ENCODE measurements at regions not wholly inside any gene's neighbourhood (a gene's known extent, or its start where the extent isn't known, plus 50 kb on each side); places are given as distances from the start of the nearest gene placed in this dataset.

DNA sequence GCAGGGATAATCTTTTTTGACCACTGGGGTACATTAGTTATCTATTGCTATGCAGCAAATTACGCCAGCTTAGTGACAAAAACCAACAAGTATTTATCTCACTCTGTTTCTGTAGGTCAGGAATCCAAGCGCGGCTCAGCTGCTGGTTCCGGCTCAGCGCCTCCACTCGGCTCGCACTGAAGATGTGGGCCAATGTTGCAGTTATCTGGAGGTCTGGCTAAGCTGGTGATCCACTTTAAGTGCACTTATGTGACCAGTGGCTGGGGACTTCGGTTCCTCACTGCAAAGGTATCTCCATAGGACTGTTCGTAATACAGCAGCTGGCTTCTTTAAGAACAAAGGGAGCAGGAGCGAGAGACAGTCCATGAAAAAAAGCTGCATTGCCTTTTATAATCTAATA is 591.9 kb downstream of the TMEM182 start:
- DNase-seq (ENCODE audit: low read depth): no peak
- no peak overlapping the region for H3K4me3 ChIP-seq (ENCODE audit: low read depth, low read length)
- H3K36me3 ChIP-seq (ENCODE audit: control insufficient read depth, insufficient read depth, low read length): no peaks in the 10 kb centered on the region
- TF ChIP-seq, protein P1, sequence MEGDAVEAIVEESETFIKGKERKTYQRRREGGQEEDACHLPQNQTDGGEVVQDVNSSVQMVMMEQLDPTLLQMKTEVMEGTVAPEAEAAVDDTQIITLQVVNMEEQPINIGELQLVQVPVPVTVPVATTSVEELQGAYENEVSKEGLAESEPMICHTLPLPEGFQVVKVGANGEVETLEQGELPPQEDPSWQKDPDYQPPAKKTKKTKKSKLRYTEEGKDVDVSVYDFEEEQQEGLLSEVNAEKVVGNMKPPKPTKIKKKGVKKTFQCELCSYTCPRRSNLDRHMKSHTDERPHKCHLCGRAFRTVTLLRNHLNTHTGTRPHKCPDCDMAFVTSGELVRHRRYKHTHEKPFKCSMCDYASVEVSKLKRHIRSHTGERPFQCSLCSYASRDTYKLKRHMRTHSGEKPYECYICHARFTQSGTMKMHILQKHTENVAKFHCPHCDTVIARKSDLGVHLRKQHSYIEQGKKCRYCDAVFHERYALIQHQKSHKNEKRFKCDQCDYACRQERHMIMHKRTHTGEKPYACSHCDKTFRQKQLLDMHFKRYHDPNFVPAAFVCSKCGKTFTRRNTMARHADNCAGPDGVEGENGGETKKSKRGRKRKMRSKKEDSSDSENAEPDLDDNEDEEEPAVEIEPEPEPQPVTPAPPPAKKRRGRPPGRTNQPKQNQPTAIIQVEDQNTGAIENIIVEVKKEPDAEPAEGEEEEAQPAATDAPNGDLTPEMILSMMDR (IDR thresholded peaks at IDR 0.05; ENCODE audit: insufficient read depth, low read length, severe bottlenecking): no peak
- no peak for FAIRE-seq
- no peaks in the 10 kb centered on the region for H3K27me3 ChIP-seq (ENCODE audit: control insufficient read depth, insufficient read depth, low read length)

- H3K4me3 ChIP-seq (ENCODE audit: low read depth, low read length): no peak overlapping the region
- no peak for FAIRE-seq
- TF ChIP-seq, protein P1 (IDR thresholded peaks at IDR 0.05; ENCODE audit: insufficient read depth, low read length, severe bottlenecking): no peak
- no peaks in the 10 kb centered on the region for H3K27me3 ChIP-seq (ENCODE audit: control insufficient read depth, insufficient read depth, low read length)
- no peak for DNase-seq (ENCODE audit: low read depth)
- H3K36me3 ChIP-seq (ENCODE audit: control insufficient read depth, insufficient read depth, low read length): no peaks in the 10 kb centered on the region
Observed at GRCh38 chr2:103355287-103355686, 593.5 kb downstream of the TMEM182 start.

DNA sequence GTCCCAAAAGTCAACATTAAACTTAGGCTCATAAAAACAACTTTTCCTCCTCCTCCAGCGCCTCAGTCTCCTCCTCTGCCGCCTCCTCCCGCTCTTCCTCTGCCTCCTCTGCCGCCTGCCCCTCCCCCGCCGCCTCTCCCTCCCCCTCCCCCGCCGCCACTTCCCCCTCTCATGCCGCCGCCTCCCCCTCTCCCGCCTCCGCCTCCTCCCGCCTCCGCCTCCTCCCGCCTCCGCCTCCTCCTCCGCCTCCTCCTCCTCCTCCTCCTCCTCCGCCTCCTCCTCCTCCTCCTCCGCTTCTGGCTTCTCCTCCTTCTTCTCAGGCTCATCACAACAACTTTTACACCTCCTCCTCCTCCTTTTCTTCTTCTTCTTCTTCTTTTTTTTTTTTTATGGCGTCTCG is 599.9 kb downstream of the TMEM182 start:
- DNase-seq (ENCODE audit: low read depth): no peak
- TF ChIP-seq, protein P1 (IDR thresholded peaks at IDR 0.05; ENCODE audit: insufficient read depth, low read length, severe bottlenecking): no peak
- Histone ChIP-seq H3K36me3 (ENCODE audit: control insufficient read depth, insufficient read depth, low read length) (no peaks in the 10 kb centered on the region), H3K4me3 (ENCODE audit: low read depth, low read length) (no peak overlapping the region), H3K27me3 (ENCODE audit: control insufficient read depth, insufficient read depth, low read length) (no peaks in the 10 kb centered on the region)
- no peak for FAIRE-seq

GRCh38 chr2:103363639-103364038 is 601.8 kb downstream of the TMEM182 start:
- Histone ChIP-seq H3K36me3 (ENCODE audit: control insufficient read depth, insufficient read depth, low read length) (no peaks in the 10 kb centered on the region), H3K4me3 (ENCODE audit: low read depth, low read length) (no peak overlapping the region), H3K27me3 (ENCODE audit: control insufficient read depth, insufficient read depth, low read length) (no peaks in the 10 kb centered on the region)
- no peak for DNase-seq (ENCODE audit: low read depth)
- TF ChIP-seq, protein P1 (IDR thresholded peaks at IDR 0.05; ENCODE audit: insufficient read depth, low read length, severe bottlenecking): no peak
- no peak for FAIRE-seq

DNA sequence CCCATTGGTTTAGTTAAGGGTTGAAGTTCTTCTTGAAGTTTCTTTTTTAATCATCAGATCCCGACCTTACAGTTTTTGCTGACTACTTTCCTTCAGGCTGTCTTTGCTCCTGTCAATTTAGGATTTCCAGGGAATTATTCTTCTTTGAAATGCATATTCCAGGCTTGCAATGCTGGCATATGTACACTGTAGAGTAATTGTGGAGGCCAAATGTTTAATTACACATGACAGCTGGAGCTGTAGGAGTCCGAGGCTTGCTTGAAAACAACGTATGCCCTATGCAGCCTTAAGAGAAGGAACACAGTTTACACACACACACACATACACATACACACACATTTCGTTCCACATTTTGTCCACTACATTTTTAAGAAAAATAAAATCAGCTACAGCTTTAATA is 602.3 kb downstream of the TMEM182 start:
- Histone ChIP-seq H3K36me3 (ENCODE audit: control insufficient read depth, insufficient read depth, low read length) (no peaks in the 10 kb centered on the region), H3K4me3 (ENCODE audit: low read depth, low read length) (no peak overlapping the region), H3K27me3 (ENCODE audit: control insufficient read depth, insufficient read depth, low read length) (no peaks in the 10 kb centered on the region)
- DNase-seq (ENCODE audit: low read depth) (no peak), FAIRE-seq (no peak)
- TF ChIP-seq, protein P1 (IDR thresholded peaks at IDR 0.05; ENCODE audit: insufficient read depth, low read length, severe bottlenecking): no peak

- Histone ChIP-seq H3K36me3 (ENCODE audit: control insufficient read depth, insufficient read depth, low read length) (no peaks in the 10 kb centered on the region), H3K4me3 (ENCODE audit: low read depth, low read length) (no peak overlapping the region), H3K27me3 (ENCODE audit: control insufficient read depth, insufficient read depth, low read length) (no peaks in the 10 kb centered on the region)
- TF ChIP-seq, protein P1 (IDR thresholded peaks at IDR 0.05; ENCODE audit: insufficient read depth, low read length, severe bottlenecking): no peak
- FAIRE-seq (no peak), DNase-seq (ENCODE audit: low read depth) (no peak)
Observed at GRCh38 chr2:103365071-103365470, 603.2 kb downstream of the TMEM182 start.

All from bronchial epithelial cell (primary cell).